DND-41 (cell line): ENCODE measurements at regions not wholly inside any gene's neighbourhood (a gene's known extent, or its start where the extent isn't known, plus 50 kb on each side); places are given as distances from the start of the nearest gene placed in this dataset.

Source experiments
- ATAC-seq: fragments of 200-7000 bp; cut with Tn5 transposase; 3 replicates; pipeline ENCODE4 v1.9.1; 2021; ENCODE audit warnings: low read depth; ENCODE audit not compliant: insufficient read depth
- DNase-seq: peaks from one replicate; pipeline ENCODE4 v3.0.0-alpha.2; 2020
- H2AFZ ChIP-seq: 2 replicates; pipeline ENCODE4 v1.6.0; 2012; ENCODE audit warnings: low read depth, low read length
- H3K27ac ChIP-seq: 2 replicates; pipeline ENCODE4 v1.5.1; 2012; ENCODE audit warnings: low read length, inconsistent platforms
- H3K27me3 ChIP-seq: fragments of 200-600 bp; sonication (generic); 2 replicates; pipeline ENCODE4 v1.6.0; 2012; ENCODE audit warnings: low read length, mild to moderate bottlenecking, inconsistent platforms; ENCODE audit not compliant: insufficient read depth, poor library complexity
- H3K36me3 ChIP-seq: 2 replicates; pipeline ENCODE4 v1.5.1; 2012; ENCODE audit warnings: low read length, inconsistent platforms; ENCODE audit not compliant: insufficient read depth
- H3K4me1 ChIP-seq: 2 replicates; pipeline ENCODE4 v1.5.1; 2012; ENCODE audit warnings: mild to moderate bottlenecking, low read length; ENCODE audit not compliant: insufficient read depth
- H3K4me2 ChIP-seq: 2 replicates; pipeline ENCODE4 v1.6.0; 2012; ENCODE audit warnings: mild to moderate bottlenecking, moderate library complexity, low read length, inconsistent platforms; ENCODE audit not compliant: insufficient read depth
- H3K4me3 ChIP-seq, 2 experiments: fragments of 200-600 bp in 1 of 2; shearing (Covaris generic) in 1 of 2; 2 replicates each; pipeline ENCODE4 v1.5.1; 2012 to 2016; ENCODE audit warnings: inconsistent platforms in 2 of 2, low read length in 2 of 2, mild to moderate bottlenecking in 2 of 2, low read depth in 1 of 2, moderate library complexity in 1 of 2
- H3K79me2 ChIP-seq: 2 replicates; pipeline ENCODE4 v1.6.0; 2012; ENCODE audit warnings: low read length, inconsistent platforms; ENCODE audit not compliant: insufficient read depth
- H3K9ac ChIP-seq: 2 replicates; pipeline ENCODE4 v1.6.0; 2012; ENCODE audit warnings: low read depth, mild to moderate bottlenecking, inconsistent platforms, low read length, moderate library complexity
- H3K9me3 ChIP-seq: 2 replicates; pipeline ENCODE4 v1.5.1; 2012; ENCODE audit warnings: low read length, moderate library complexity, mild to moderate bottlenecking, inconsistent platforms; ENCODE audit not compliant: insufficient read depth, severe bottlenecking
- H4K20me1 ChIP-seq: 2 replicates; pipeline ENCODE4 v1.6.0; 2012; ENCODE audit warnings: low read length; ENCODE audit not compliant: insufficient read depth
- CTCF ChIP-seq: IDR thresholded peaks from 2 replicates; pipeline ENCODE4 v1.5.1; 2012; ENCODE audit warnings: borderline replicate concordance, low read length, moderate library complexity, mild to moderate bottlenecking; ENCODE audit not compliant: poor library complexity, severe bottlenecking; ENCODE audit errors: extremely low read depth
- EZH2 ChIP-seq: IDR thresholded peaks from 3 replicates; pipeline ENCODE4 v1.6.1; 2012; ENCODE audit warnings: borderline replicate concordance, low read depth, mild to moderate bottlenecking, moderate library complexity, low read length, inconsistent platforms; ENCODE audit not compliant: severe bottlenecking

GRCh38 chr5:89275066-89275855 lies 392.3 kb upstream of the MEF2C start:
- ATAC-seq, result no peak
- H3K4me3 ChIP-seq, result no peak overlapping the region
- H3K4me2 ChIP-seq, result no peak overlapping the region
- no peak overlapping the region for H3K9ac ChIP-seq
- no peaks in the 10 kb centered on the region for H3K9me3 ChIP-seq
- H3K27ac ChIP-seq, result no peak overlapping the region
- DNase-seq, result no peak
- TF ChIP-seq CTCF, result no peak
- TF ChIP-seq EZH2, result no peak
- no peaks in the 10 kb centered on the region for H3K27me3 ChIP-seq
- H2AFZ ChIP-seq, result no peak overlapping the region
- no peaks in the 10 kb centered on the region for H3K36me3 ChIP-seq
- H4K20me1 ChIP-seq, result no peaks in the 10 kb centered on the region
- no peaks in the 10 kb centered on the region for H3K4me1 ChIP-seq
- H3K79me2 ChIP-seq, result no peaks in the 10 kb centered on the region

- Histone ChIP-seq H3K79me2 (no peaks in the 10 kb centered on the region), H4K20me1 (no peaks in the 10 kb centered on the region), H3K27me3 (no peaks in the 10 kb centered on the region), H3K27ac (no peak overlapping the region), H3K36me3 (no peaks in the 10 kb centered on the region), H2AFZ (no peak overlapping the region), H3K9ac (no peak overlapping the region), H3K4me2 (no peak overlapping the region), H3K4me1 (no peaks in the 10 kb centered on the region), H3K4me3 (no peak overlapping the region), H3K9me3 (no peaks in the 10 kb centered on the region)
- DNase-seq (no peak), ATAC-seq (no peak)
- TF ChIP-seq EZH2 (no peak), CTCF (no peak)
Observed at GRCh38 chr5:89273289-89273688, 390.3 kb upstream of the MEF2C start.

GRCh38 chr5:89270901-89271300 lies 387.9 kb upstream of the MEF2C start:
- H3K4me3 ChIP-seq, result no peak overlapping the region
- H3K4me2 ChIP-seq, result no peak overlapping the region
- no peak overlapping the region for H3K9ac ChIP-seq
- H3K9me3 ChIP-seq, result no peaks in the 10 kb centered on the region
- no peaks in the 10 kb centered on the region for H3K79me2 ChIP-seq
- no peak for ATAC-seq
- H3K36me3 ChIP-seq, result no peaks in the 10 kb centered on the region
- DNase-seq, result no peak
- no peaks in the 10 kb centered on the region for H3K27me3 ChIP-seq
- H3K4me1 ChIP-seq, result no peaks in the 10 kb centered on the region
- H4K20me1 ChIP-seq, result no peaks in the 10 kb centered on the region
- H3K27ac ChIP-seq, result no peak overlapping the region
- TF ChIP-seq CTCF (no peak), EZH2 (no peak)
- H2AFZ ChIP-seq, result no peak overlapping the region
